ENCODE measurements at regions not wholly inside any gene's neighbourhood (a gene's known extent, or its start where the extent isn't known, plus 50 kb on each side); places are given as distances from the start of the nearest gene placed in this dataset.

- ChIA-PET POLR2A (no interaction called here), CTCF (no interaction called here)
- Histone ChIP-seq H3K9me3 (ENCODE audit: control insufficient read depth, insufficient read depth, low read depth, low read length) (no peaks in the 10 kb centered on the region), H3K4me1 (ENCODE audit: control insufficient read depth, insufficient read depth, low read length) (no peaks in the 10 kb centered on the region), H3K36me3 (ENCODE audit: control insufficient read depth, insufficient read depth, low read length) (no peaks in the 10 kb centered on the region), H3K4me3 (ENCODE audit: low read depth in 2 of 2, low read length in 2 of 2) (no peak overlapping the region), H3K27ac (ENCODE audit: low read length) (no peak overlapping the region), H3K27me3 (ENCODE audit: control insufficient read depth, insufficient read depth, low read length) (no peaks in the 10 kb centered on the region)
- DNase-seq (ENCODE audit: low read depth, low spot score) (no peak), ATAC-seq (no peak)
- TF ChIP-seq CTCF (IDR thresholded peaks at IDR 0.05) (no peak), SIN3A (IDR thresholded peaks at IDR 0.05; ENCODE audit: borderline replicate concordance, insufficient read depth, low read depth, low read length) (no peak)
- in situ Hi-C loops (cut with HindIII; ENCODE audit: low pct_unique_long_range_greater_than_20kb, low sequenced_read_pairs) = no loop called here
- no TSS peak for BruUV-seq (replicated peaks)
- intact Hi-C loops (cut with micrococcal nuclease; ENCODE audit: unreplicated experiment) = no loop called here
Observed at GRCh38 chr9:115964710-115965347, 188.8 kb upstream of the PAPPA start.

GRCh38 chr9:115966660-115967059 is 186.9 kb upstream of the PAPPA start:
- Histone ChIP-seq H3K4me1 (ENCODE audit: control insufficient read depth, insufficient read depth, low read length) (no peaks in the 10 kb centered on the region), H3K36me3 (ENCODE audit: control insufficient read depth, insufficient read depth, low read length) (no peaks in the 10 kb centered on the region), H3K27ac (ENCODE audit: low read length) (no peak overlapping the region), H3K27me3 (ENCODE audit: control insufficient read depth, insufficient read depth, low read length) (no peaks in the 10 kb centered on the region), H3K4me3 (ENCODE audit: low read depth in 2 of 2, low read length in 2 of 2) (no peak overlapping the region), H3K9me3 (ENCODE audit: control insufficient read depth, insufficient read depth, low read depth, low read length) (no peaks in the 10 kb centered on the region)
- intact Hi-C loops (cut with micrococcal nuclease; ENCODE audit: unreplicated experiment) = no loop called here
- DNase-seq (ENCODE audit: low read depth, low spot score) = no peak
- no peak for ATAC-seq
- ChIA-PET CTCF (no interaction called here), POLR2A (no interaction called here)
- TF ChIP-seq TCF7L2 (IDR thresholded peaks at IDR 0.05; ENCODE audit: low read depth, low read length) (no peak), SIN3A (IDR thresholded peaks at IDR 0.05; ENCODE audit: borderline replicate concordance, insufficient read depth, low read depth, low read length) (no peak), POLR2AphosphoS5 (IDR thresholded peaks at IDR 0.05; ENCODE audit: low read depth, low read length) (no peak)
- no TSS peak for BruUV-seq (replicated peaks)
- in situ Hi-C loops (cut with HindIII; ENCODE audit: low pct_unique_long_range_greater_than_20kb, low sequenced_read_pairs) = no loop called here

- in situ Hi-C loops (cut with HindIII; ENCODE audit: low pct_unique_long_range_greater_than_20kb, low sequenced_read_pairs) = no loop called here
- no peak for ATAC-seq
- DNase-seq (ENCODE audit: low read depth, low spot score) = no peak
- H3K4me1 ChIP-seq (ENCODE audit: control insufficient read depth, insufficient read depth, low read length) = no peaks in the 10 kb centered on the region
- H3K27me3 ChIP-seq (ENCODE audit: control insufficient read depth, insufficient read depth, low read length) = no peaks in the 10 kb centered on the region
- no peak overlapping the region for H3K27ac ChIP-seq (ENCODE audit: low read length)
- POLR2A ChIA-PET = no interaction called here
- intact Hi-C loops (cut with micrococcal nuclease; ENCODE audit: unreplicated experiment) = no loop called here
- no peaks in the 10 kb centered on the region for H3K36me3 ChIP-seq (ENCODE audit: control insufficient read depth, insufficient read depth, low read length)
- BruUV-seq (replicated peaks) = no TSS peak
- CTCF ChIA-PET = no interaction called here
- TF ChIP-seq REST (IDR thresholded peaks at IDR 0.05; ENCODE audit: insufficient read depth in 1 of 2, low read depth in 2 of 2, low read length in 1 of 2) (no peak), CTCF (IDR thresholded peaks at IDR 0.05) (no peak), POLR2AphosphoS5 (IDR thresholded peaks at IDR 0.05; ENCODE audit: low read depth, low read length) (no peak), SIN3A (IDR thresholded peaks at IDR 0.05; ENCODE audit: borderline replicate concordance, insufficient read depth, low read depth, low read length) (no peak), TCF7L2 (IDR thresholded peaks at IDR 0.05; ENCODE audit: low read depth, low read length) (no peak)
- no peaks in the 10 kb centered on the region for H3K9me3 ChIP-seq (ENCODE audit: control insufficient read depth, insufficient read depth, low read depth, low read length)
- no peak overlapping the region for H3K4me3 ChIP-seq (ENCODE audit: low read depth in 2 of 2, low read length in 2 of 2)
Observed at GRCh38 chr9:115969096-115969495, 184.5 kb upstream of the PAPPA start.
